GM18951 (cell line): ENCODE measurements at regions not wholly inside any gene's neighbourhood (a gene's known extent, or its start where the extent isn't known, plus 50 kb on each side); places are given as distances from the start of the nearest gene placed in this dataset.
"Not testable (repeated sequence)": the region's sequence is repeated elsewhere in the genome, so short reads cannot be mapped to it uniquely, and the experiment has no call there.

Source experiments
- POLR2A ChIP-seq: IDR thresholded peaks from 4 replicates; pipeline ENCODE4 v1.6.1; 2011; ENCODE audit warnings: mild to moderate bottlenecking; ENCODE audit not compliant: insufficient read length, insufficient read depth; ENCODE audit errors: extremely low read depth
- in situ Hi-C: fragments of 300-500 bp; cut with MboI; formaldehyde crosslinking; loops from one replicate; pipeline ENCODE4 v1.12.0; 2022; ENCODE audit warnings: low sequenced_read_pairs, mixed read lengths, inconsistent platforms; ENCODE audit not compliant: unreplicated experiment

DNA sequence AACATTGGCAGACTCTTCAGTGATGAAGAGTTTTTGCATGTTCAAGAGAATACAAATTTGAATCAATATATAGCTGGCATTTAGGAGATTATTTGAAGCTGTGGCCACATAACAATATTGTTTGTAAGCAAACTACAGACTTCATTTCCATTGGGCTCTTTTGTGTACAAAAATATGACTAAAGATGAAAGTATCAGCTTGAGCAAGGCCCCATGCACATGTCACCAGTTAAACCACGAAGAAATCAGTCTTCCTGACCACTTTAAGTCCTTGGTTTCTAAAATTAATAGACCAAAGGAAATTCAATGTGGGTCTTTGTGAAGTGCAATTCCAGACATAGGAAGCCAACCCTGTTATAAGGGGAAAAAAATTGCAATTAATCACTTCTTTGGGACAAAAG lies 1664.6 kb upstream of the ADGRL3 start:
- TF ChIP-seq POLR2A, result no peak
- in situ Hi-C loops, result no loop called here

DNA sequence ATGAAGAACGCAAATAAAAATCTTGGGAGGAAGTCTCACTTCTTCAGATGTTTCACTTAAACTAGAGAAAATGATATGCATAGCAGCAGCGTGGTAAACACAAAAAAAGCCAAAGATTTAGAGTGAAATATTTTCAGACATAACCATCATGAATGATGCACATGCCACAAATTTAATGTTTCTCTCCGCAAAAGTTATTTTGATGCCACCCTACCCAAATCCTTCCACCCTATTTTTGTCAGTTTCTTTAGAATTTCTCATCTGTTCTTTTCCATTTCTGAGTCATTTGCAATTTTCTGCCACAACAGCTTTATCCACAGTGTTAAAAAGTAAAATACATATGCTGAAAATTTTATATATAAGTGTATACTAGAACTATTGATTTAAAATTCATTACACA lies 1663.7 kb upstream of the ADGRL3 start:
- in situ Hi-C loops, result no loop called here
- no peak for TF ChIP-seq POLR2A

DNA sequence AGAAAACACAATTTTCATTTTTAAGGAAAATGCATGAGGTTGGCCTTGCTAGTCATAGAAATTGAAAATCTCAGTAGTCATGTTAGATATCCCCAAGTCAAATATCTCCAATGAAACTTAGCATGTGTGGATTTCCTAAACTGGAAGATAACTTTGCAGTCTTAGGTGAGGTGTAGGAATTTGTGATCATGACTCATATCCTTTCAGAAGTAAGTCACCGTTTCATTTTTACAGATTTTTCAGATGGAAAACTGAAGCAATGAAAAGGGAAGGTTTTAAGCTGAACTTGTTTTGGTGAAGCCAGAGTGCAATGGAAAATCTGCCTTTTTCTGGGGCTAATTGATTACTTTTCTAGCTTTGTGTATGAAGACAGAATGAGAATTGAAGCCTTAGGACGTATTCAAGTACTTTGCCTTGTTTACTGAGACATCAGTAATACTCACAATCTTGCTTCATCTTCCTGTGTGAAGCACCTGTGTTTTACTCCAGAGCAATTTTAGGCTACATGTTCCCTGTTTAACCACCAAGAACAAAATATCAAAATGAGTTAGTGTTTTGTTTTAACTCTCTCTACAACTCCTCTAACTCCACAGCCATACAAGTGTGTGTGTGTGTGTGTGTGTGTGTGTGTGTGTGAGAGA lies 1662.8 kb upstream of the ADGRL3 start:
- TF ChIP-seq POLR2A, result no peak

DNA sequence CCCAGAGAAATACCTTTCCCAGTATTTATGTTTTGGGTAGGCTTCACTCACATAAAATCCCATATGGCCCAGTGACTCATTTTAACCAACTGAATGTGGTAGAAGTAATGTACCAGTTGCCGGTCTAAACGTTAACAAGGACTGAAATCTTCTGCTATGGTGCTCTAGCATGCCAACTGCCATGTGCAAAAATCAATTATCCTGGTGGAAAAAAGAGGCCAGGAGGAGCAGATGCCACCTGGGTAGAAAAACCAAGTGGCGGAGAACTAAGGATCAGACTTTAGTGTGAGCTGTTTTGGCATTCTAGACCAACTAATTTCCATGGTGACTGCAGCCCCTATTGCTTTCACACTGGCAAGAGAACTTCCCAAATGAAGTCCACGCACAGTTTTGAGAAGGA lies 1660.7 kb upstream of the ADGRL3 start:
- in situ Hi-C loops, result no loop called here
- TF ChIP-seq POLR2A, result no peak

More for the DNA sequence above, 1662.8 kb upstream of the ADGRL3 start:
- in situ Hi-C loops, result no loop called here

DNA sequence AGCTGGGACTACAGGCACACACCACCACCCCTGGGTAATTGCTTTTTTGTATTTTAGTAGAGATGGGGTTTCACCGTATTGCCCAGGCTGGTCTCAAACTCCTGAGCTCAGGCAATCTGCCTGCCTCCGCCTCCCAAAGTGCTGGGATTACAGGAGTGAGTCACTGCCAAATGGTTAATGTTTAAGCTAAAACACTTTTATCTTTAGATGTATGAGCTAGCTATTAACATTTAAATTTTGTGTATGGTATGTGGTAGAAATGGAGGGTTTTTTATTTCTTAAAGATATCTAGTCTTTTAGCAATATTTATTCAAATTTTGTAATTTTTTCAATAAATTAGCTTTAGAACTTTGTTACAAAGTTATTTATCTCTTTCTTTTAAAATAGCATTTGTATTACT lies 1659.8 kb upstream of the ADGRL3 start:
- in situ Hi-C loops, result no loop called here
- no peak for TF ChIP-seq POLR2A

DNA sequence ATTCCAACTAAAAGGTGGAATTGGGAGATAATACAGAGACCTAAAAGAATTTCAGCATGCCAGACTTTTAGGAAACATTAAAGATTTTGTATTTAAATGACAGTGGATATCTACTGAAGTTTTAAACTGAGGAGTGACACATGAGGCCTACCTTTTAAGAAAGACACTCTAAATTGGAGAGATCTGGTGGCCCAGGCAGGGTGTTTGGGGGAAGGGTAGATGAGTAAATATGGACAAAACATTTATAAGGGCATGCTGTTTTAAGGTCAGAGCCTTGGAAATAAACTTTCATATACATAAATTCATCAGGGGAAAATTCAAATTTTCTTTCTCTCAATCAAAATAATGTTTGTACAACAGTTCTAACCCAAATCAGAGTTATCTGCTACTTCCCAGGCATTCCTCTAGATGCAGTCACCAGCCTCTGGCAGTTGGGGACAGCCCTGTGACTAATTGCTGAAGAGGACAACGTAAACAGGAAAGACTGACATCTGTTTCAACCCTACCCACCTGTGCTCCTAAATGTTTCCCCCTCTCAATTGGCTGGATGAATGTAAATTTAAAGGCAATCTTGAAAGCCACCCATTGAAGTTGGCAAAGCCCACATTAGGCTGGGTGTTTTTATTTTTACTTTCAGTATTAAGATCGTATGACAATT lies 1646.9 kb upstream of the ADGRL3 start:
- in situ Hi-C loops, result no loop called here
- TF ChIP-seq POLR2A, result no peak

DNA sequence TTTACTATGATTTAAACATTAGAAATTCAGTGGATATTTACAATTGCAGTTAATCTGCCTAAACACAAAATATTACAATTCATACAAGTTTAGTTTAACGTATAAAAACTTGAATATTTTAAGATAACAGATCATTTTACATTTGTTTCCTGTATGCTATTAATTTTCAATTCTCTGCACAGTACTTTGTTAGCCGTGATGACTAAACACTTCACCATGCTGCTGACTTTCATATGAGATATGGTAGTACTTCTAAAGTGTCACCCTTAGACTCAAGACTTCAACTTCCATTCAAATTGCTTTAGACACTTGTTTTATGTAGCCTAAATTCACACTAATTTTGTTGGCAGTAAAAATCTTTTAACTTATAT lies 1646.4 kb upstream of the ADGRL3 start:
- in situ Hi-C loops, result no loop called here

DNA sequence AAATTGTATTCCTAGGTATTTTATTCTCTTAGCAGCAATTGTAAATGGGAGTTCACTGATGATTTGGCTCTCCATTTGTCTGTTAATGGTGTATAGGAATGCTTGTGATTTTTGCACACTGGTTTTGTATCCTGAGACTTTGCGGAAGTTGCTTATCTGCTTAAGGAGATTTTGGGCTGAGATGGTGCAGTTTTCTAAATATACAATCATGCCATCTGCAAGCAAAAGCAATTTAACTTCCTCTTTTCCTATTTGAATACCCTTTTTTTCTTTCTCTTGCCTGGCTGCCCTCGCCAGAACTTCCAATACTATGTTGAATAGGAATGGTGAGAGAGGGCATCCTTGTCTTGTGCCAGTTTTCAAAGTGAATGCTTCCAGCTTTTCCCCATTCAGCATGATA lies 1643.9 kb upstream of the ADGRL3 start:
- in situ Hi-C loops, result not testable (repeated sequence)

More for the DNA sequence above, 1646.4 kb upstream of the ADGRL3 start:
- TF ChIP-seq POLR2A, result no peak

DNA sequence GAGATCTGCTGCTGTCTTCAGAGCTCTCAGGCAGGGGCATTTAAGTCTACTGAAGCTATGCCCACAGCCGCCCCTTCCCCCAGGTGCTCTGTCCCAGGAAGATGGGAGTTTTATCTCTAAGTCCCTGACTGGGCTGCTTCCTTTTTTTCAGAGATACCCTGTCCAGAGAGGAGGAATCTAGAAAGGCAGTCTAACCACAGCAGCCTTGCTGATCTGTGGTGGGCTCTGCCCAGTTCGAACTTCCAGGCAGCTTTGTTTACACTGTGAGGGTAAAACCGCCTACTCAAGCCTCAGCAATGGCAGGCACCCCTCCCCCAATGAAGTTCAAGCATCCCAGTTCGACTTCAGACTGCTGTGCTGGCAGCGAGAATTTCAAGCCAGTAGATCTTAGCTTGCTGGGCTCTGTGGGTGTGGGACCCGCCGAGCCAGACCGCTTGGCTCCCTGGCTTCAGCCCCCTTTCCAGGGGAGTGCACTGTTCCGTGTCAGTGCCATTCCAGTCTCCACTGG lies 1639.9 kb upstream of the ADGRL3 start:
- in situ Hi-C loops, result not testable (repeated sequence)

DNA sequence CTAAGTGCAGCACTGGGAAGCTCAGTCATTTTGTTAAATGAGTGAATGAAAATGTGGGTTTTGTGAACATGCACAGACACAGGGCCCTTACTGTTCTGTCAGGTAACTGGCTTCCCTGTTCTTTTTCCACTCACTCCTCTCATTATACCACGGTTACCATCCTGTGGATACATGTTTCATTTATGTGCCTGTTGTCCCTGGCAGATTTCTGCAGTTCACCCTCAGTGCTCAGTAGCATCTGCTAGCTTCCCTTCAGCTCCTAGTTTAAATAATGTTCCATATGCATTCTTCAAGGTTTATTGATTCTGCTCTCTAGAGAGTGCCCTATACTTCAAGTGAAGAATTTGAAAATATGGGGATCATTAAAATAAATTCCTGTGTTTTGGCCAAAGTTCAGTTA lies 1634.3 kb upstream of the ADGRL3 start:
- TF ChIP-seq POLR2A, result no peak
- in situ Hi-C loops, result no loop called here

DNA sequence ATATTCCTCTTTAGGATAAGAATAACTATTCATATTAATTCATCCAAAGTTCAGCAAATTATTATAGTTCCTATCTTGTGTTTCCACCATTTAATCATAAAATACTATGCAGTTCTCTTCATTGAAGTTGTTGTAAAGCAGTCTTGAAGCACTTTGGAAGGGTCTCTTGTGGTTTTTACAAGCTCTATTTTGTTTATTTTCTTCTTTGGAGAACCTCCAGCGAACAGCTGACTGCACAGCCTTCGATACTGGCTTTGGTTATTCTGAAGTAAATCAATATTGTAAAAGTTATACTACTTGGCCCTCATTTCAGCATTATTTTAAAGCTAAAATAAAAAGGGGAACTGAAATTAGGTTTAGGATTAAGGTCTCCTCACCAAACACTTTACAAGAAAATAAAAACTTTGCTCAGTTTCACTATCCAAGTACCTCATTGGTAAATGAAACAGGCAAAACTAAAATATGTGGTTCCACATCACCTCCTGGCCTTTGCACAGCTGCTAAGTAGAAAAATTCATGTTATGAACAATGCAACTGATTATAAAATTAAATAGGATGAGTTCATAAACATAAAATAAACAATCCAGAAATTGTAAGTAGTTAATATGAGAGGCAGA lies 1629.2 kb upstream of the ADGRL3 start:
- in situ Hi-C loops, result no loop called here
- TF ChIP-seq POLR2A, result no peak

DNA sequence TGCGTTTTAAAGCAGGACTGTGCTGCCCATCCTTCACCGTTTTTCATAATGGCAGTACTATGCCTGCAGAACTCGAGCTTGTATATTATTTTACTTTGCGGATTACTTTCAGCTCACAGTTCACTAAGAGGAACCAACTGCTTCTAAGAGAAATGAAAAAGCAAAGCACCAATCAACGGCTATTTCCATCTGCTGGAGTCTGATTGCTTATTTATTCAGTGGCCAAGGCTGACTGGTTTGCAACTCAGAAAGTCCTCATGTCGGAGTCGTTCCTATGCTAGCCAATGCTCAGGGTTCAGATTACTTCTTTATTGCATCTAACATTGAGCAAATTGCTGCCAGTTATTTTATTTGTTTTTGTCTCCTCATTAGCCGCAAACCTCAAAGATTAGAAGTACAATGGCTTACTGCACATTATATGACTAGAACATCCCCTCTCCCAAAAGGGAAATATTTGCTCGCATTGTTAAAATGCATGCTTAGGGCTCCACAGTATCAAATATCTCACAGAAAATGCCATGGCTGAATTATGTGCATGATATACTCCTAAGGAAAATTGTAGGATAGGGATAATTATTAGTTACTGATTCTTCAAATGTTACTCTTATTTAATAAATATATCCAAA lies 1628.2 kb upstream of the ADGRL3 start:
- TF ChIP-seq POLR2A, result no peak
- in situ Hi-C loops, result no loop called here

DNA sequence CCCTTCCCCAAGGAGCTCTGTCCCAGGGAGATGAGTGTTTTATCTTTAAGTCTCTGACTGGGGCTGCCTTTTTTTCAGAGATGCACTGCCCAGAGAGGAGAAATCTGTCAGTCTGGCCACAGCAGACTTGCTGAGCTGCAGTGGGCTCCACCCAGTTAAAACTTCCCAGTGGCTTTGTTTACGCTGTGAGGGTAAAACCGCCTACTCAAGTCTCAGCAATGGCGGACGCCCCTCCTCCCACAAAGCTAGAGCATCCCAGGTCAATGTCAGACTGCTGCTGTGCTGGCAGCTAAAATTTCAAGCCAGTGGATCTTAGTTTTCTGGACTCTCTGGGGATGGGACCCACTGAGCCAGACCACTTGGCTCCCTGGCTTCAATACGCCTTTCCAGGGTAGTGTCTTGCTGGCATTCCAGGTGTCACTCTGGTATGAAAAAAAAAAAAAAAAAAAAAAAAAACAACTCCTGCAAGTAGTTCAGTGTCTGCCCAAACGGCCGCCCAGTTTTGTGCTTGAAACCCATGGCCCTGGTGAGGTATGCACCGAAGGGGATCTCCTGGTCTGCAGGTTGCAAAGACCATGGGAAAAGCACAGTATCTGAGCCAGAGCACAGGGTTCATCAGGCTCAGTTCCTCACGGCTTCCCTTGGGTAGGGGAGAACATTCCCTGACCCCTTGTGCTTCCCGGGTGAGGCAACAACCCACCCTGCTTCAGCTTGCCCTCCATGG lies 1616.1 kb upstream of the ADGRL3 start:
- no peak for TF ChIP-seq POLR2A
- in situ Hi-C loops, result no loop called here

DNA sequence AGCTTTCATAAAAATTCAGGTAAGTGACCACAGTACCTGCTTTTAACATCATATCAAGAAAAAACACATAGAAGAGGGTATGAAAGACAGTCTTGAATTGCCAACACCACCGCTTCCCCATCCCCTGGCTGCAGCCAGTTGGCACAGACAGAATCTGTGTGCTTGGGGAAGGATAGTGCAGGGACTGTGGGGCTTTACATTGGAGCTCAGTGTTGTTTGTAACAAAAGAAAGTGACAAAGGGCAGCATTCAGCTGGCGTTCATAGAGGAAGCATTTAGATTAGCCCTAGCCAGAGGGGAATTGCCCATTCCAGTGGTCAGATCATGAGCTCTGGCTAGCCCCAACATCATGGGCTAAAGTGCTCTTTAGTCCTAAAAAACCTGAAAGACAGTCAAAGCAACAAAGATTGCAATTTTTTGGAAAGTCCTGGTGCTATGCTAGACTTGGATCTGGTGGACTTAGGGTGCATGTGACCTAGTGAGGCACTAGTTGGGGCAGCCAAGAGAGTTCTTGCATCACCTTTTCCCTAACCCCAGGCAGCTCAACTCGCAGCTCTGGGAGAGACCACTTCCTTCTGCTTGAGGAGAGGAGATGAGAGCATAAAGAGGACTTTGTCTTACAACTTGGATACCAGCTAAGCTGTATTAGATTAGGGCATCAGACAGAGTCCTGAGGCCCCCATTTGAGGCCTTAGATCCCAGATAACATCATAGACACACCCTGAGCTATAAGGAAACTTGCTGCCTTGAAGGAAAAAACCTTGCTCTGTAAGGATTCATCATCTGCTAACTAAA lies 1602.4 kb upstream of the ADGRL3 start:
- in situ Hi-C loops, result no loop called here
- TF ChIP-seq POLR2A, result no peak
